Activated T-helper 17 cell treated with anti-CD3 and anti-CD28 coated beads, Interleukin-2, amount 50 U/mL, for 72 hours (primary cell): ENCODE measurements at regions not wholly inside any gene's neighbourhood (a gene's known extent, or its start where the extent isn't known, plus 50 kb on each side); places are given as distances from the start of the nearest gene placed in this dataset.

Experiments used
- ATAC-seq: fragments of 150-1000 bp; cut with Tn5 transposase; replicated peaks from 2 replicates; pipeline ENCODE4 v1.10.0; 2021; ENCODE audit warnings: mild to moderate bottlenecking, moderate library complexity
- H3K27ac Mint-ChIP-seq: one replicate; pipeline ENCODE4 v1.8.0; 2022; ENCODE audit warnings: mixed read lengths
- H3K27me3 Mint-ChIP-seq: one replicate; pipeline ENCODE4 v1.8.0; 2022; ENCODE audit warnings: mixed read lengths
- H3K36me3 Mint-ChIP-seq: one replicate; pipeline ENCODE4 v1.8.0; 2022; ENCODE audit warnings: low read depth, mild to moderate bottlenecking, mixed read lengths
- H3K4me1 Mint-ChIP-seq: one replicate; pipeline ENCODE4 v1.8.0; 2022; ENCODE audit warnings: mixed read lengths
- H3K4me3 Mint-ChIP-seq: one replicate; pipeline ENCODE4 v1.8.0; 2022; ENCODE audit warnings: mild to moderate bottlenecking, mixed read lengths
- H3K9me3 Mint-ChIP-seq: one replicate; pipeline ENCODE4 v1.8.0; 2022; ENCODE audit warnings: mixed read lengths

DNA sequence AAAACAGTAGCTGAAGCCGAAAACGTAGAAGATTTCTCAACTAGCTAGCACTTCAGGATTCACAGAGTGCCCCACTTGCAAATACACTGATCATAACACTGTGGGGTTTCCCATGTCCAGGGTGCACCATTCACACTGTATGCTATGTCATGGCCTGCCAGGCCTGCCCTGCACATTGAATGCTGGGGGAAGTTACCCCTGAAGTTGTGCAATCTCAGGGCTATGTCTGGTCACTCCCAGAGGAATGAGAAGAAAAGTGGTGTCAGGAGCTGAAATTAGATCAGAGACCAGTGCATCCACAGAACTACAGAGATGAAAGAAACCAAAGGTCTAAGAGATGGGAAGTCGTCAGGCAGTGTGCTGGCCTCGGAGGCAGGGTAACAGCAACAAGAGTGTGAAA lies 196.8 kb downstream of the RAP2A start:
- Mint-ChIP-seq H3K9me3 (no peaks in the 10 kb centered on the region), H3K27ac (no peak overlapping the region), H3K4me3 (no peak overlapping the region), H3K27me3 (peaks cover 5% of the 10 kb centered on the region), H3K4me1 (no peaks in the 10 kb centered on the region), H3K36me3 (no peaks in the 10 kb centered on the region)
- no peak for ATAC-seq

DNA sequence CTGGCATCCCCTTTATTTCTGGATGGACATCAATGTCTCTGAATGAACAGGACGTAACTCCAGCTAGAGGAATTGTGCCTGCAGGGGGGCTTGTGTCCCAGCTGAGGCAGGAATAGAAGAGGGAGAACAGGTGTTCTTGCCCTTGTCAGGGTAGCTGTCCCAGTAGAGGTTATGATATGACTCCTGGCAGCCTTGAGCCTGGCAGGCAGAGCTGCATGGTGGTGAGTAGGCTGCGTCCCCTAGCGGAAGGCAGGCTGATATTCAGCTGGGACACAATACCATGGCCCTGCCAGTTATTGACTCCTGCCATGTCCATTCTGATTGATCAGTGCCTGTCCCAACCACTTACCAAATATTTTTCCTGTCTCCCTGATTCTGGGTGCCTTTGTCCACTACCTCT lies 197.2 kb downstream of the RAP2A start:
- no peaks in the 10 kb centered on the region for H3K36me3 Mint-ChIP-seq
- no peak overlapping the region for H3K27ac Mint-ChIP-seq
- no peak overlapping the region for H3K4me3 Mint-ChIP-seq
- no peak for ATAC-seq
- H3K27me3 Mint-ChIP-seq: peaks cover 5% of the 10 kb centered on the region
- H3K9me3 Mint-ChIP-seq: no peaks in the 10 kb centered on the region
- H3K4me1 Mint-ChIP-seq: no peaks in the 10 kb centered on the region

DNA sequence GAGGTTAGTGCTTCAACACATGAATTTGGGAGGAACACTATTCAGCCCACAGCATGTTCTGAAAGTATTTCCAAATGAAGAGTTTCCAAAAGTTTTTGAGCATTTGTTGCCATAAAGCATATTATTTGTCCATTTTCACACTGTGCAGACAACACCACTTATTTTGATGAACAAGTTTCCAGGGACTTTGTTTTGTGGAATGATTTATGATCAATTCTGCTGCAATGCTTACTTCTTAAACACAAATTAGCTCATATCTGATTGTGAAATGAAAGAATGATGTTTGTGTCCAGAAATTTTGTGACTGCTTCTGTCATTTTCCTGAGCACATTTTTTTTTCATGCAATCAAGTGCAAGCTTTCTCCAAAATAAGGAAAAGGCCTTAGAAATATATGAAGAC lies 205.3 kb downstream of the RAP2A start:
- no peaks in the 10 kb centered on the region for H3K9me3 Mint-ChIP-seq
- H3K4me1 Mint-ChIP-seq: no peaks in the 10 kb centered on the region
- H3K27ac Mint-ChIP-seq: no peak overlapping the region
- no peaks in the 10 kb centered on the region for H3K36me3 Mint-ChIP-seq
- H3K27me3 Mint-ChIP-seq: no peaks in the 10 kb centered on the region
- ATAC-seq: no peak
- H3K4me3 Mint-ChIP-seq: no peak overlapping the region

DNA sequence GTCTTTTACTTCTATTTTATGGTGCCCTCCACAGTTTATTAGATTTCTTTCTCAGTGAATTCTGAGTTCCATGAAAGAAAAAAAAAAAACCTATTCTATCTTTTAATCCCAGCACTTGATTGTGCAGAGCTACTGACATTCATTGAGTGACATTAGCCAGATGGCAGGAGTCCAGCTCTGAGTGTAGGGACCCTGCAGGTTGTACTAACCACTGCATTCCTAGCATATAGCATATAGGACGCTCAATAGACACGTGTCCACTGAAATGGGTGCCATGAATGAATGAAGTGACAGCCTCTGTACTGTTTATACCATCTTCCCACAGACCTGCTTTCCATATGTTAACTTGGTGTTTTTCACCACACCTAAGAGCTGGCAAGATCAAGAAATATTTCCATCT lies 206.3 kb downstream of the RAP2A start:
- ATAC-seq: no peak
- H3K27me3 Mint-ChIP-seq: no peaks in the 10 kb centered on the region
- no peak overlapping the region for H3K27ac Mint-ChIP-seq
- H3K36me3 Mint-ChIP-seq: no peaks in the 10 kb centered on the region
- H3K4me1 Mint-ChIP-seq: no peaks in the 10 kb centered on the region
- no peaks in the 10 kb centered on the region for H3K9me3 Mint-ChIP-seq
- no peak overlapping the region for H3K4me3 Mint-ChIP-seq

DNA sequence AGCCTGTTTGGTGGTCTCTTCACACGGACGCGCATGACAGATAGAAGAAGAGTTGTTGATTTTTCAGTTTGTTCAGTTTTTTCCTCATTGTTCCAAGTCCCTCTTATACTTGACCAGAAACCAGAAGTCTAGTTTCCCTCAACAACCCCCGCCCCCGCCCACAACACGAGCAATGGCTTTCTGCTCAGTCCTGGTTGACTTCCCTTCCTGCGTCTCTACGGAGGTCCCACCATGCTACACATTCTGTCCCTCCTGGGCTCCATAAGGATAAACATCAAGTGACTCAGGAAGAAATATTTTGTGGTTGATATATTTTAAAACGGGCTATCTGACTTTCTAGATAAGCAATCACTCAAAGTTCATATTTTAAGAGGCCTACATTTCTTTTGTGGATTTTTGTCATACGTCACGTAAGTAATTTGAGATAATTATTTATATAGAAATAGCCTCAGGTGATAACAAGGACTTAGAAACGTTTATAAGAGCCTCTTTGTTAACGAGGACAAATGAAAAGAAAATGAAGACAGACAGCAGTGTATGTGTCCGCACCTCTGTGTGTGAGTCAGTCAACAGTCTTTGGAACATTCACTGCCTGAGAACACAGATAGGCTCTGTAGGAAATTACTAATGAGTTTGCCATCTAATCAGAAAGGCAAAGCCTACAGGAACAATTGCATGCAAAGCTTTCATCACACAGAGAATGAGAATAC lies 214.4 kb downstream of the RAP2A start:
- Mint-ChIP-seq H3K4me3 (no peak overlapping the region), H3K4me1 (no peaks in the 10 kb centered on the region), H3K36me3 (no peaks in the 10 kb centered on the region), H3K9me3 (no peaks in the 10 kb centered on the region), H3K27me3 (peaks cover 15% of the 10 kb centered on the region), H3K27ac (no peak overlapping the region)
- no peak for ATAC-seq

DNA sequence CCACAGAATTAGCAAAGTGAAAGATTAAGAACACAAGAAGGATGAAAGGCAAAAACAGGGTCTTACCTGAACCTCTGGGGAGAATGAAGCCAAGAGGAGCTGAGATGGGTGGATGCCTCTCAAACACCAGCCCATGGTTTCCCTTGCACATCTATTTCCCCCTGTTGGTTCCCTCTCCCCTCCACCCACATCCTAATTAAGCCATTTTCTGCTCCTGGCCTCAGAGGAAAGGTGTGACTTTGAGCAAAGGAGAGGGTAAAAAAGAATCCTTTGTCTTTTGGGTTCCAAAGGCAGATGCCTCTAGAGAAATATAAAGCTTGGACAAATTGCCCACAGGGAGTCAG lies 214.9 kb downstream of the RAP2A start:
- Mint-ChIP-seq H3K4me3 (no peak overlapping the region), H3K27me3 (peaks cover 15% of the 10 kb centered on the region), H3K4me1 (no peaks in the 10 kb centered on the region), H3K27ac (no peak overlapping the region), H3K9me3 (no peaks in the 10 kb centered on the region), H3K36me3 (no peaks in the 10 kb centered on the region)
- no peak for ATAC-seq

DNA sequence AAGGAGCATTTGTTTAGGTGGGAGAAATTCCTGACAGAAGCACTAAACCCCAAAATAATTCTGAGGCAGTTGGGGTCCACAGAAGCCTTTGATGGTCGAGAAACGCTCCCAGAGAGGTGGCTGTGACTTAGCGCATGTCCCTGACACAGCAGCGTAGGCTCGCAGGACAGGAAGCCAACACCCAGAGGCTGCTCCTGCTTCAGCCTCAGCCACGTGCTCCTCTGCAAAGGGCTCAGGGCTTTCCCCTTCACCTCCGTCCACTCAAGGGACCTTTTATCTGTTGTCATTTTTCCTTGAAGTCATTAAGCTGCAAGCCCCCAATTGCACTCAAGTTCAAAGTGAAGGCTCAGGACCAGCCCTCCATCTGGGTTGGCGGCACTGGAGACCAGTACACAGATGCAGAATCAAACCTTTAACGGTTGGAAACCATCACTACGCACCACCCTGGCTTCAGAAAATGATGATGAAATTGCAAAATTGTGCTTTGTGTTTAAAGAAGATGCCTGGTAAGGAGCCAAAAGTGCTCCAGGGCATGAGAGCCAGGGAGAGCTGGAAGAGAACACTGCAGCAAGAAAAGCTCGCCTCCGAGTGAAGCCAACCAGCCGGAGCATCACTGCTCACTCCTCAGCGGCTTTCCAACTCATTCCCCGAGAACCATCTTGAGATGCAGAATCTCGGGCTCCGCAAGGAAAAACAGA lies 219.6 kb downstream of the RAP2A start:
- Mint-ChIP-seq H3K27ac (no peak overlapping the region), H3K4me1 (no peaks in the 10 kb centered on the region), H3K4me3 (no peak overlapping the region), H3K27me3 (peaks cover 21% of the 10 kb centered on the region), H3K9me3 (no peaks in the 10 kb centered on the region), H3K36me3 (no peaks in the 10 kb centered on the region)
- ATAC-seq: no peak

DNA sequence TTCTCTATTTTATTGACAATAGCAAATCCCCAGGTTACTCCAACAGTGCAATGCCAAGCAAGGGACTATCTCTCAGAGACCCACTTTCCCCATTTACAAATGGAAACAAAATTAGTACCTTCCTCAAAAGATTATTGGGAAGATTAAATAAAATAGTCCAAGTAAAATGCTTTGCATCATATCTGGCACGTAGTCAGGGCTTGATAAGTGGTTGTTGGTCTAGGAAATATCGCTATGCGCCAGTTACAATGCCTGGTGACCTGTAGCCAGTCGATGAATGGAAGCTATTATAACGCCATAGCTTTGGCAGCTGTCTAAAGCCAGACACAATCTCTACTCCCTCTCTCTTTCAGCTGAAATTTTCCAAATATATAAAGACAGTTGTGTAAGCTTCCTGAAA lies 220.3 kb downstream of the RAP2A start:
- no peaks in the 10 kb centered on the region for H3K9me3 Mint-ChIP-seq
- no peak overlapping the region for H3K27ac Mint-ChIP-seq
- no peaks in the 10 kb centered on the region for H3K36me3 Mint-ChIP-seq
- no peaks in the 10 kb centered on the region for H3K4me1 Mint-ChIP-seq
- peaks cover 21% of the 10 kb centered on the region for H3K27me3 Mint-ChIP-seq
- no peak for ATAC-seq
- no peak overlapping the region for H3K4me3 Mint-ChIP-seq

DNA sequence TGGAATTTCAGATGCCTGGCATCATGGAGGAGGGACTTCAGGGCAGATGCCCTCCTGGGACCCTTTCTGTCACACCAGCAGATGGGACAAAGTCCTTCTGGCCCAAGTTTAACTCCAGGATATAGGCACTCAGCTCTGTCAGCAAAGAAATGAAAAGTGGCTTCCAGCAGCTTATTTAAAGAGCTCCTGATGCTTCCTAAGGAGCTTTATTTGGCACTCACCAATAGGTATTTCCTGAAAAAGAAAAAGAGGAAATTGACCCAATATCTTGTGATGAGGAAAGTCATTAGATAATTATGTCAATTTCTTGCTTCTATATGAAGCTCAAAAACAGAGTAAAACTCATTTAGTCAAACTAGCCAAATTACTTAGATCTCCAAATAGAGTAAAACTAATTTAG lies 224.6 kb downstream of the RAP2A start:
- peaks cover 23% of the 10 kb centered on the region for H3K27me3 Mint-ChIP-seq
- ATAC-seq: no peak
- no peaks in the 10 kb centered on the region for H3K4me1 Mint-ChIP-seq
- H3K27ac Mint-ChIP-seq: no peak overlapping the region
- H3K4me3 Mint-ChIP-seq: no peak overlapping the region
- no peaks in the 10 kb centered on the region for H3K9me3 Mint-ChIP-seq
- H3K36me3 Mint-ChIP-seq: no peaks in the 10 kb centered on the region

DNA sequence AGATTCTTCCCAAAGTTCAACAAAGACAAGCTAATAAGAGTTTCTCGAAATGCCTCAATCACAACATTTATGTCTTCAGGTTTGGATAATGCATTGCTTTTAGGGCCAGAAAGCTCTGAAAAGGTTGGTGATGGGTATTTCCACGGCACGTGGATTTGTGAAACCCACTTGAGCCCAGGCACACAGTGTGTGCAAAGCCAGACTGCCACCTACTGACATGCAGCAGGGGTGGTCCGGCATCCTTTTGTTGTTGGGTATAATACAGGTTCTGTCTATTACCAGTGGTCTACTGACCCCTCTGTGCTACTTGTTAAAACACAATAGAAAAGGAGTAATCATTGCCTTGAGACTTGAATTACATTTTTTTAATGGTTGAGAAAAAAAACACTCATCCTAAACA lies 225.6 kb downstream of the RAP2A start:
- H3K27me3 Mint-ChIP-seq: peaks cover 28% of the 10 kb centered on the region
- no peaks in the 10 kb centered on the region for H3K36me3 Mint-ChIP-seq
- H3K4me3 Mint-ChIP-seq: no peak overlapping the region
- H3K9me3 Mint-ChIP-seq: no peaks in the 10 kb centered on the region
- H3K27ac Mint-ChIP-seq: no peak overlapping the region
- no peaks in the 10 kb centered on the region for H3K4me1 Mint-ChIP-seq
- no peak for ATAC-seq

DNA sequence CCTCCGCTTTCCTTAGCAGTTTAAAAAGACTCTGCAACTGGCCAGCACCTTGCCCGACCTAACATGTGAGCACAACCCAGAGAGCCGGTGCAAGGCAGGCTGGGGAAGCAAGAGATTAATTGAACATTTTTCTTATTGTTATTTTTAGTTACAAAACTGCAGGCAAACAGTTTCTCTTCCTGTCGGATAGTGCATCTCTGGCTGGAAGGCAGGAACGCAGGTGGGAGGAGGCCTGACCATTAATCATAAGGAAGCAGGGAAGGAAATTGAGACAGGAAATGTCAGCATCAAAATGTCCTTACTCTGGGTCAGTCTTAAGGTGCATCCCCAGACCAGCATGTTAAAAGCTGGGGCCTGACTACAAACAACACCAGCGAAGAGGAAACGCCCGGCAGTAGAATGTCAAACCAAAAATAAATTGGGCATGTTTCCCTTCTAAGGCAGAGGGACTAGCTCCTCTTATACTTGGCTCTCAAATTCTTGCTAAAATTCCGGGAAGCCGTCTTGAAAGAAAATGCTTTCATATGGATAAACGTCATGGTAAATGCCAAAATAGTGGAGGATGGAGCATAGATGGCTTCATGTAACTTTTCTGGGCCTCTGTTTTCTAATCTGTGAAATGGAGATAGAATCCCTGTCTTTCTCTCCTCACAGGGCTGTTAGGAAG lies 226.8 kb downstream of the RAP2A start:
- H3K9me3 Mint-ChIP-seq: no peaks in the 10 kb centered on the region
- H3K27ac Mint-ChIP-seq: no peak overlapping the region
- ATAC-seq: no peak
- no peaks in the 10 kb centered on the region for H3K36me3 Mint-ChIP-seq
- no peaks in the 10 kb centered on the region for H3K4me1 Mint-ChIP-seq
- H3K27me3 Mint-ChIP-seq: peaks cover 28% of the 10 kb centered on the region
- no peak overlapping the region for H3K4me3 Mint-ChIP-seq

DNA sequence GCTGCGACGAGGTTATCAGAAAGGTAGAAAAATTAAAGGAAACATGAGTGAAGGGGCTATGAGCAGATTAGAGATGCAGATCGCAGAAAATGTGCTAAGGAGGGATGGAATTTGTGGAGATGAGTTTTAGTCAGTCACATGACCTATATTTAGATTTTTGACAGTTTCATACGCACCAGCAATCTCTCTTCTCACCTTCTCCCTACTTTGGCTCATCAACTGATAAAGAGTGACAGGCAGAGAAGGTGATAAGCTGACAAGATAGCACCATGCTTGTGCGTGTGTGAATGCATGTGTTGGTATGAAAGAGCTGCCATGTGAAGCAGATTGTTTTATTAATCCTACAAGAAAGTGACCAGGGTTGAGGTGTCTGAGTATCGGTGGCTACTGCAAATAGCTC lies 252.6 kb downstream of the RAP2A start:
- Mint-ChIP-seq H3K36me3 (no peaks in the 10 kb centered on the region), H3K4me1 (no peaks in the 10 kb centered on the region), H3K27ac (no peak overlapping the region), H3K9me3 (peaks cover 3% of the 10 kb centered on the region), H3K4me3 (no peak overlapping the region), H3K27me3 (peaks cover 22% of the 10 kb centered on the region)
- ATAC-seq: no peak

DNA sequence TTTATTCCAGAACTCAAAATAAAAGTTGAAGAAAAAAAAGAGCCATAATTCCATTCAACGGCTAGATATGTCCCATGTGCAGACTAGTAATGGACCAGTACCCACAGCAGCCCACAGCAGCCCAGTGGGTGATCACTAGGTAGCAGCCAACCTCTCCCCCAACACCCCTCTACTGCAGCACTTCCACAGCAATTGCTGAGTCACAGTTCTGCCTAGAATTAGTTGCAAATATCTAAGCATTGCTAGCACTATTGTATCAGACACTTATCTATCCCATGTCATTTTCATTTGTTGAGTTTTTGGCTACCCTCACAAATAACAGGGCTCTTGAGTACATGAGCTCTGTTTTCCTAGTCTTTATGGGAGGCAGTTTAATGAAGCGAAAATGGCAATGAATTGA lies 258.7 kb downstream of the RAP2A start:
- Mint-ChIP-seq H3K9me3 (peaks cover 3% of the 10 kb centered on the region), H3K4me1 (no peaks in the 10 kb centered on the region), H3K27me3 (peaks cover 27% of the 10 kb centered on the region), H3K36me3 (no peaks in the 10 kb centered on the region), H3K4me3 (no peak overlapping the region), H3K27ac (no peak overlapping the region)
- ATAC-seq: no peak

DNA sequence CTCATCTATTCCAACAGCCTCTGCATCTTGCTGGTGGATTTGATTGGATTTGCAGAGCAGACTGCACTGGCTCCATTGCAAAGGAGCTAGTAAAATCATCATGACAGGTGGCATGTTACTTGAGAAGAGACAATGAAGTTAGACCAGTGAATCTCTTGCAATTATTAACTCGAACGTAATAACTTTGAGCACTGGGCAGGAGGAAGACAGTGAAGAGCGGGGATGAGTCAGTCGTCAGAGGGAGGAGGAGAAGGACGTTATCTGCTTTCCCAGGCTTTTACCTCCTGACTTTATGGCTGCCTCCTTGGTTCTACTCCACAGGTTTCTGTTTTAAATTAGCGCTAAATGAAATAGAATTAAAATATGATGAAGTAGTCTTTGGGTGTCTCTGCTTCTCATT lies 257.8 kb upstream of the IPO5 start:
- Mint-ChIP-seq H3K4me3 (no peak overlapping the region), H3K27ac (no peak overlapping the region), H3K4me1 (no peaks in the 10 kb centered on the region), H3K36me3 (no peaks in the 10 kb centered on the region), H3K27me3 (peaks cover 19% of the 10 kb centered on the region), H3K9me3 (peaks cover 3% of the 10 kb centered on the region)
- ATAC-seq: no peak

DNA sequence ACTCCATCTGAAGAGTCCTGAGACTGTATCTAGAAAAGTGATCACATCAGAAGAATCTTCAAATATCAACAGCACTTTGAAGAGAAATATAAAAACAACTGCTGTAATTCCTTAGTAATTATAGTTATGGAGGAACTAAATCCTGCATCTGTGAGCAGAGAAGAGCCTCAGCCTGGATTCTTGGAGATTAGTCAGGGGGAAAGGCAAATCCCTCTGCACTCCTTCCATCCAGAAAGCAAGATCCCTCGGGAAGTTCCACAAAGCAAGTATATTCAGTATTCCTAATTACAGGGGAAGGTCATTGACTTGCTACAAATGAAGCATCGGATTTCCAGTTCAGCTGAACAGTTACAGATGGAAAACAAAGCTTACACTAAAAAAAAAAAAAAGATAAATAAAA lies 256.6 kb upstream of the IPO5 start:
- Mint-ChIP-seq H3K36me3 (no peaks in the 10 kb centered on the region), H3K9me3 (no peaks in the 10 kb centered on the region), H3K27ac (no peak overlapping the region), H3K4me3 (no peak overlapping the region), H3K4me1 (no peaks in the 10 kb centered on the region), H3K27me3 (peaks cover 15% of the 10 kb centered on the region)
- no peak for ATAC-seq
